Loucy (cell line): ENCODE measurements at regions not wholly inside any gene's neighbourhood (a gene's known extent, or its start where the extent isn't known, plus 50 kb on each side); places are given as distances from the start of the nearest gene placed in this dataset.

ENCODE experiments used
- H2AFZ ChIP-seq: fragments of 200-600 bp; sonication (generic); 2 replicates; pipeline ENCODE4 v1.6.0; 2016; ENCODE audit warnings: antibody characterized with exemption, mild to moderate bottlenecking, low read length, moderate library complexity
- H3F3A ChIP-seq: fragments of 200-600 bp; 2 replicates; pipeline ENCODE4 v1.6.0; 2016; ENCODE audit warnings: antibody characterized with exemption, low read depth, mild to moderate bottlenecking
- H3K27me3 ChIP-seq: fragments of 200-600 bp; sonication (generic); 2 replicates; pipeline ENCODE4 v1.6.1; 2014; ENCODE audit warnings: low read length, mild to moderate bottlenecking; ENCODE audit not compliant: insufficient read depth, poor library complexity, severe bottlenecking
- H3K36me3 ChIP-seq: fragments of 200-600 bp; sonication (generic); 2 replicates; pipeline ENCODE4 v1.6.1; 2016; ENCODE audit warnings: low read length; ENCODE audit not compliant: insufficient read depth
- H3K4me1 ChIP-seq: fragments of 200-600 bp; sonication (generic); 2 replicates; pipeline ENCODE4 v1.5.1; 2014; ENCODE audit warnings: low read length, mild to moderate bottlenecking; ENCODE audit not compliant: insufficient read depth, poor library complexity, severe bottlenecking
- H3K4me2 ChIP-seq: fragments of 200-600 bp; sonication (generic); 2 replicates; pipeline ENCODE4 v1.6.0; 2014; ENCODE audit warnings: antibody characterized with exemption, low read length, low read depth, mild to moderate bottlenecking; ENCODE audit not compliant: poor library complexity, severe bottlenecking
- H3K4me3 ChIP-seq: fragments of 200-600 bp; sonication (generic); 2 replicates; pipeline ENCODE4 v1.5.1; 2014; ENCODE audit warnings: low read length, mild to moderate bottlenecking, mixed read lengths; ENCODE audit not compliant: poor library complexity, severe bottlenecking
- H3K79me2 ChIP-seq: fragments of 200-600 bp; sonication (generic); 2 replicates; pipeline ENCODE4 v1.6.1; 2014; ENCODE audit warnings: low read length; ENCODE audit not compliant: insufficient read depth
- H3K9ac ChIP-seq: fragments of 200-600 bp; sonication (generic); 2 replicates; pipeline ENCODE4 v1.6.0; 2014; ENCODE audit warnings: mild to moderate bottlenecking, low read depth, low read length, moderate library complexity; ENCODE audit not compliant: poor library complexity, severe bottlenecking
- H3K9me2 ChIP-seq: fragments of 200-600 bp; sonication (generic); replicated peaks from 2 replicates; pipeline ENCODE4 v1.6.1; 2016; ENCODE audit warnings: low read depth, low read length, mixed read lengths
- H3K9me3 ChIP-seq: fragments of 200-600 bp; sonication (generic); 2 replicates; pipeline ENCODE4 v1.6.1; 2014; ENCODE audit warnings: mild to moderate bottlenecking, antibody characterized with exemption, low read length, low read depth; ENCODE audit not compliant: insufficient read depth
- H4K20me1 ChIP-seq: fragments of 200-600 bp; sonication (generic); 2 replicates; pipeline ENCODE4 v1.6.0; 2014; ENCODE audit warnings: antibody characterized with exemption, low read length, mild to moderate bottlenecking; ENCODE audit not compliant: insufficient read depth, poor library complexity, severe bottlenecking
- CTCF ChIP-seq: fragments of 200-600 bp; sonication (generic); conservative IDR thresholded peaks from 2 replicates; pipeline ENCODE4 v1.5.1; 2014; ENCODE audit warnings: mild to moderate bottlenecking, antibody characterized with exemption, low read length
- EZH2phosphoT487 ChIP-seq: fragments of 200-600 bp; IDR thresholded peaks from 2 replicates; pipeline ENCODE4 v1.6.1; 2018; ENCODE audit warnings: antibody characterized with exemption, mild to moderate bottlenecking, moderate library complexity, borderline replicate concordance

DNA sequence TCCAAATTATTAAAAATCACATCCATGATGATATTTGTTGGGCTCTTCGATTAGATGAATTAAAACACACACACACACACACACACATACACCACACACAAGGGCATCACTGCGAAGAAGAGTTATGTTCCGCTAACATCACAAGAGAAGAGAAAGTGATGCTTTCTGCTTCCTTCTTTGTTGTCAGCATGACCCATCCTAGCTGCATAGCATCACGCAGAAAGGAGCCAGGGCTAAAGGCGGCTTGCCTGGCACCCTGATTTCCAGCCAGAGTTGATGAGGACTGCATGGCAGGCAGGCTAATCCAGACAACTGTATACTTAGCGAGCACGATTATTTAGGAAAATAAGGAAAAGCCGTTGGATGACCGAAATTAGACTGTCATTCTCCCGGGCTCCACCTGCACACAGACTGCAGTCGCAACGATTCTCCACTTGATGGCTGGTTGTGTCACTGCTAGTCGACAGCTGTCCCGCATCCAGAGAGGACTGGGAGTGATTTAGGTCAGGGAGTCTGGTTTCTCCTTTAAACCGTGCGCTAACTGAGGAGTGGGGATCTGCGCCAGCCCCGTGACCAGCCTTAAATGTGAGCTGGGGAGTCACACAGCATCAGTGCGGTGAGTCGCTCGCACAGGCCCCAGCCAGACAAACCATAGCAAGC, 70.6 kb upstream of the SOX4 start:
- H3K27me3 ChIP-seq: no peaks in the 10 kb centered on the region
- no peaks in the 10 kb centered on the region for H4K20me1 ChIP-seq
- H3F3A ChIP-seq: no peaks in the 10 kb centered on the region
- no peak overlapping the region for H3K4me2 ChIP-seq
- H3K4me3 ChIP-seq: no peak overlapping the region
- no peaks in the 10 kb centered on the region for H3K9me3 ChIP-seq
- no peaks in the 10 kb centered on the region for H3K79me2 ChIP-seq
- TF ChIP-seq EZH2phosphoT487 (no peak), CTCF (peak; percentile 40)
- H3K9me2 ChIP-seq: no peaks in the 10 kb centered on the region
- no peak overlapping the region for H3K9ac ChIP-seq
- no peaks in the 10 kb centered on the region for H3K36me3 ChIP-seq
- no peaks in the 10 kb centered on the region for H3K4me1 ChIP-seq
- H2AFZ ChIP-seq: no peak overlapping the region

GRCh38 chr6:21523652-21524051, 69.9 kb upstream of the SOX4 start:
- H3K4me2 ChIP-seq: no peak overlapping the region
- no peaks in the 10 kb centered on the region for H3K79me2 ChIP-seq
- TF ChIP-seq CTCF (no peak), EZH2phosphoT487 (no peak)
- no peak overlapping the region for H2AFZ ChIP-seq
- no peak overlapping the region for H3K9ac ChIP-seq
- H3K27me3 ChIP-seq: no peaks in the 10 kb centered on the region
- H3K4me1 ChIP-seq: no peaks in the 10 kb centered on the region
- no peak overlapping the region for H3K4me3 ChIP-seq
- H3K9me3 ChIP-seq: no peaks in the 10 kb centered on the region
- no peaks in the 10 kb centered on the region for H3K9me2 ChIP-seq
- no peaks in the 10 kb centered on the region for H3F3A ChIP-seq
- H3K36me3 ChIP-seq: no peaks in the 10 kb centered on the region
- H4K20me1 ChIP-seq: no peaks in the 10 kb centered on the region

- no peaks in the 10 kb centered on the region for H3K9me2 ChIP-seq
- TF ChIP-seq EZH2phosphoT487 (no peak), CTCF (no peak)
- H3K79me2 ChIP-seq: no peaks in the 10 kb centered on the region
- H3K9ac ChIP-seq: no peak overlapping the region
- no peaks in the 10 kb centered on the region for H3K4me1 ChIP-seq
- no peaks in the 10 kb centered on the region for H3F3A ChIP-seq
- no peaks in the 10 kb centered on the region for H3K36me3 ChIP-seq
- no peaks in the 10 kb centered on the region for H4K20me1 ChIP-seq
- no peak overlapping the region for H2AFZ ChIP-seq
- no peak overlapping the region for H3K4me3 ChIP-seq
- no peak overlapping the region for H3K4me2 ChIP-seq
- no peaks in the 10 kb centered on the region for H3K9me3 ChIP-seq
- H3K27me3 ChIP-seq: no peaks in the 10 kb centered on the region
These were observed 69.3 kb upstream of the SOX4 start for GRCh38 chr6:21524201-21524600.
